Thymus (tissue), 11 donors: ENCODE measurements at regions not wholly inside any gene's neighbourhood (a gene's known extent, or its start where the extent isn't known, plus 50 kb on each side); places are given as distances from the start of the nearest gene placed in this dataset.
"Not testable (repeated sequence)": the region's sequence is repeated elsewhere in the genome, so short reads cannot be mapped to it uniquely, and the experiment has no call there.

ENCODE experiments used
- DNase-seq, 9 donors: peaks; one replicate each; pipeline ENCODE4 v3.0.0-alpha.2; 2013; ENCODE audit warnings: low spot score in 9 of 9, low read depth in 6 of 9, missing footprints in 1 of 9
- H3K27ac ChIP-seq, 2 donors: one replicate each; pipeline ENCODE4 v1.5.1; 2013; ENCODE audit warnings: control low read depth in 1 of 2, low read depth in 1 of 2, low read length in 1 of 2, mild to moderate bottlenecking in 1 of 2, moderate library complexity in 1 of 2
- H3K27me3 ChIP-seq, 2 donors: one replicate each; pipeline ENCODE4 v1.5.1; 2013; ENCODE audit warnings: low read length in 1 of 2; ENCODE audit not compliant: control insufficient read depth in 2 of 2, insufficient read depth in 1 of 2
- H3K36me3 ChIP-seq, 2 donors: one replicate each; pipeline ENCODE4 v1.5.1; 2013; ENCODE audit warnings: low read length in 1 of 2, mild to moderate bottlenecking in 1 of 2, moderate library complexity in 1 of 2; ENCODE audit not compliant: control insufficient read depth in 2 of 2, insufficient read depth in 2 of 2
- H3K4me1 ChIP-seq, 2 donors: one replicate each; pipeline ENCODE4 v1.5.1; 2013; ENCODE audit warnings: low read length in 2 of 2; ENCODE audit not compliant: control insufficient read depth in 2 of 2, insufficient read depth in 2 of 2
- H3K4me3 ChIP-seq, 2 donors: one replicate each; pipeline ENCODE4 v1.5.1; 2013; ENCODE audit warnings: low read length in 2 of 2, control low read depth in 1 of 2, mild to moderate bottlenecking in 1 of 2
- H3K9me3 ChIP-seq, 2 donors: one replicate each; pipeline ENCODE4 v1.5.1; 2013; ENCODE audit warnings: low read length in 1 of 2, mild to moderate bottlenecking in 1 of 2; ENCODE audit not compliant: control insufficient read depth in 2 of 2, insufficient read depth in 1 of 2
- WGBS: extraction: QIAGEN DNeasy Blood & Tissue Kit; methylation state at CpG from one replicate; pipeline ENCODE4 v1.1.7; 2013; 5-methylcytosine and 5-hydroxymethylcytosine counted together
- donor health status: healthy.

DNA sequence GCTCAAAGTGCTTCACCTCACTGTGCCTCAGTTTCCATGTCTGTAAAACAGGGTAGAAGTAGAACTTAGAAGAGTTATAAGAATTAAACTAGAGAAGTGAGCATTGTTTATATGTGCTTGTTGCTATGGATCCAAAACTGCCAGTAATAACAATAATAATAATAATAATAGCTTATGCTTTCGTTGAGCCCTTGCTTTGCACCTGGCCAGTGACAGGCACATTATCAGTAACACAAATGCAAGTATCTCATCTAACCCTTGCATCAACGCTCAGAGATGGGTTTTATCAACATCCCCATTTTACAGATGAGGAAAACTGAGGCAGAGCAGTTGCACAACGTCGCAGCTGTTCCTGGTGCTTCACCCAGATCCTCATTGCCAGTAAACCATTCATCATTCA lies 125.0 kb downstream of the NPIPA8 start:
- not testable (repeated sequence) for H3K27ac ChIP-seq, H3K27me3 ChIP-seq, H3K36me3 ChIP-seq, H3K9me3 ChIP-seq, DNase-seq, H3K4me1 ChIP-seq, H3K4me3 ChIP-seq
- 98% methylated on average over 3 of the region's 4 CpGs for WGBS

DNA sequence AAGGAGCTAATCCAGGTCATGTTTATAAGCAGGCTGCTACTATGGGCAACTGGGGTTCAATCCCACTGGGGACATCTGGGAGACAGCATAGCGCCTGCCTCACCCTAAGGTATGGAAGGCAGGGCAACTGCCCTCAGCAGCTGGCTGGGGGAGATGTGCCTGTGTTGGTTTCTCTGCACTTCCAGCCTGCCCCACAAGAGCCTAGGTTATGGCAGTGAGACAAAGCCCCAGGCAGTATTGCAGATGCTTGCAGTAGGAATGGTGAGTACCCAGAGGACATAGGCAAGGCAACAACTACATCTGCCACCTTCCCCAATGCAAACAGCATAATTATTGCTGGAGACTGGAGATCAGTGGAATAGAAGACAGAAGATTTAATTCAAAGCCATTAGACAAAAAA lies 131.8 kb downstream of the NPIPA8 start:
- H3K4me1 ChIP-seq, H3K27ac ChIP-seq, DNase-seq, H3K4me3 ChIP-seq, H3K9me3 ChIP-seq, H3K27me3 ChIP-seq, H3K36me3 ChIP-seq: not testable (repeated sequence)
- no CpG with 5 or more reads among the region's 1 CpG for WGBS

DNA sequence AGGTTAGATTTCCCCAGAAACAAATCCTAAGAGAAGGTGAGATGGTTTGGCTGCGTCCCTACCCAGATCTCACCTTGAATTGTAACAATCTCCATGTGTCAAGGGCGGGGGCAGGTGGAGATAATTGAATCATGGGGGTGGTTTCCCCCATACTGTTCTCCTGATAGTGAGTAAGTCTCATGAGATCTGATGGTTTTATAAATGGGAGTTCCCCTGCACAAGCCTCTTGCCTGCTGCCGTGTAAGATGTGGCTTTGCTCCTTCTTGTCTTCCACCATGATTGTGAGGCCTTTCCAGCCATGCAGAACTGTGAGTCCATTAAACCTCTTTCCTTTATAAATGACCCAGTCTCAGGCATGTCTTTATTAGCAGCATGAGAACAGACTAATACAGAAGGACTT lies 132.2 kb downstream of the NPIPA8 start:
- not testable (repeated sequence) for H3K27ac ChIP-seq, H3K9me3 ChIP-seq
- WGBS = 82% methylated on average over 2 of the region's 3 CpGs

DNA sequence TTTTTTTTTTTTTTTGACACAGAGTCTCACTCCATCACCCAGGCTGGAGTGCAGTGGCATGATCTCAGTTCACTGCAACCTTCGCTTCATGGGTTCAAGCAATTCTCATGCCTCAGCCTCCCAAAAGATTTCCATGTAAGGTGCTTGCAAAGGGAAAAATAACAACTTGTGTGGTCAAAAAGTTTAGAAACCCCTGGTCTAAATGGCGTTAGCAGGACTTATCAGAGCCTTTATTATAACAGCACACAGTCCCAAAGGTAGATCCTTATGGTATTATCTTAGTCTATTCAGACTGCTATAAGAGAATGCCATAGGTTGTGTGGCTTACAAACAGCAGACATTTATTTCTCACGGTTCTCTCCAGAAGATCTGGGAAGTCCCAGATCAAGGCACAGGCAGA lies 135.0 kb downstream of the NPIPA8 start:
- not testable (repeated sequence) for H3K4me1 ChIP-seq, H3K27ac ChIP-seq, H3K9me3 ChIP-seq, H3K27me3 ChIP-seq, H3K36me3 ChIP-seq, H3K4me3 ChIP-seq, DNase-seq
- 92% methylated on average over 3 of the region's 3 CpGs for WGBS

More for the DNA sequence above, 132.2 kb downstream of the NPIPA8 start:
- H3K4me3 ChIP-seq, DNase-seq, H3K27me3 ChIP-seq, H3K36me3 ChIP-seq, H3K4me1 ChIP-seq: not testable (repeated sequence)

DNA sequence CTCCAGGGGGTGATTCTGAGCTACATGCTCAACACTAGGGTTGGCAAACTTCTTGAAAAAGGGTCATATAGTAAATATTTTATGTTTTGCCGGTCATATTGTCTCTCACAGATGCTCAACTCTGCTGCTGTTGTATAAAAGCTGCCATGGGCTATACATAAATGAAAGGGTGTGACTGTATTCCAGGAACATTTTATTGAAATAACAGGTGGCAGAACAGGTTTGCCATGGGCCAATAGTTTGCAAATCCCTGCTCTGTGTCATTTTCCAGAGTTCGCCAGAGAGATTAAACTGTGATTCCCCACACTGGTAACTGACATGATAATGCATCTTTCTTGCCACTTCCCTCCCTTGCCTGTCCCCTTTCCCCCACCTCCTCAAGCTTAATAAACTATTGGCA lies 144.1 kb downstream of the NPIPA8 start:
- H3K27ac ChIP-seq = not testable (repeated sequence)

DNA sequence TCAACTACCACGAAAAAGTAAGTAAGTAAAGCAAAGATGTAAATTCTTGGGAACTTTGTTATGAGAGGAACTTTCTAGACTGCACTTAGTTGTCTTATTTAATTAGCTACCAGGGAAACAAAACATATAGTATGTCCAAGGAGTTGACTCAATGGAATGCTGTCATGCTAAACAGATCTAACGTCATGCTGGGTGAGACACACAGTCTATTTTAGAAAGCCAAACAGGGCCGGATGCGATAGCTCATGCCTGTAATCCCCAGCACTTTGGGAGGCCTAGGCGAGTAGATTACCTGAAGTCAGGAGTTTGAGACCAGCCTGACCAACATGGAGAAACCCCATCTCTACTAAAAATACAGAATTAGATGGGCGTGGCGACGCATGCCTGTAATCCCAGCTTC lies 146.4 kb downstream of the NPIPA8 start:
- not testable (repeated sequence) for H3K9me3 ChIP-seq, H3K36me3 ChIP-seq, H3K4me1 ChIP-seq, H3K4me3 ChIP-seq, H3K27me3 ChIP-seq, DNase-seq, H3K27ac ChIP-seq
- 31% methylated on average over 1 of the region's 8 CpGs for WGBS

More for the DNA sequence above, 144.1 kb downstream of the NPIPA8 start:
- H3K4me3 ChIP-seq, H3K9me3 ChIP-seq, DNase-seq, H3K27me3 ChIP-seq, H3K36me3 ChIP-seq, H3K4me1 ChIP-seq: not testable (repeated sequence)
- WGBS = 96% methylated on average over 1 of the region's 2 CpGs

DNA sequence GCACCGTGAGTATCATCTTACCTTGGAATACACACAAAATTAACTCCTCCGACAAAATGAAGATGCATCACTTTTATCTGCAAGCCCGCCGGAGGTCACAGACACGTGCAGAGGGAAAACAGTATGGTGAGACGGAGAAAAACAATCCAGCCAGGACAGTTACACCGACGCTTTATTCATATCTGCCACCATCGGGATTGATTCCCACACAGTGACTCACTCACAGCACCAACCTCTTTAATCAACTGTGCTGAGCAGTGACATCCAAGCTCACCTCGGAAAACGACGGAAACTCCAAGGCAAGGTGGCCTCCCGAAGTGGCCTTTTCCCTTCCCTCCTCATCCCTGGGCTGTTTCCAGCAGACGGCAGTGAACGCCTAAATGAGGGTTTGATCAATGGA lies 151.8 kb downstream of the NPIPA8 start:
- H3K27me3 ChIP-seq, H3K9me3 ChIP-seq, DNase-seq, H3K4me3 ChIP-seq, H3K36me3 ChIP-seq, H3K27ac ChIP-seq, H3K4me1 ChIP-seq: not testable (repeated sequence)
- 96% methylated on average over 6 of the region's 15 CpGs for WGBS

DNA sequence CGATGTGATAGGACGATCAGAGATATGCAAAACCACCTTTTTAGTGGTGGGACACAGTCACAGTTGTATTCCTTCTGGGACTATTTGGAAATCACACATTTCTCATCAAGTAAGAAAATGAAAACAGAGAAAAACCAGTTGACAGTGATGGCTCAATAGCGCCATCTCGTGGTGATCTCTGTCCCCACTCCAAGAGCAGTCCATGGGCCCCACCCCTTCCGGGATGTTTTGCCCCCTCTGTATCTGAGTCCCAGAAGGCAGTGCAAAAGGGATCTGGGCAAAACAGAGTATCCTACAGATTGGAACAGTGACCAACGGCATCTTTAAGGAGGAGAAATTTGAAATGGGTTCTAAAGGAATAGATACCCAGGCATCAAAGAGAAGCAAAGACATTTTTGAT lies 155.5 kb downstream of the NPIPA8 start:
- H3K27ac ChIP-seq, H3K4me1 ChIP-seq, H3K36me3 ChIP-seq, H3K27me3 ChIP-seq, H3K4me3 ChIP-seq, H3K9me3 ChIP-seq, DNase-seq: not testable (repeated sequence)
- WGBS = 72% methylated on average over 2 of the region's 6 CpGs

DNA sequence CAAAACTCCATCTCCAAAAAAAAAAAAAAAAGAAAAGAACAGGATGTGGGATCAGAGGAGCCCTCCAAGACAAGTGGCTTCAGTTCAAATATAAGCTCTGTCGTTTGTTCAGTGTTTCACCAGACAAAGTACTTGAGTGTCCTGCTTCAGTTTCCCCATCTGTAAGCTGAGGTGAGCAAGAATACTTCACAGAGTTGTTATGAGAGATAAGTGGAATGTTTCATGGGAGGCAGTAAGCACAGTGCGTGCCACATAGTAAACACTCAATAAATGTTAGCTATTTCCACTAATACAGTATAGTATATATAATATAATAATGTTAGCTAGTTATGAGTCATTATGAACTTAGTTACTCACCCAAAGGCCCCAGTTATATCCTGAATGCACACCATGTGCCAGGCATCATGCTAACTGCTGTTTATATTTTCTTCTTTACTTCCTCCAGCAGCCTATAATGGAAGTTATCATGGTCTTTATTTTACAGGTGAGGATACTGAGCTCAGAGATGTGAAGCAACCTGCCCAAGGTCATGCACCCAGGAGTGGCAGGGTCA lies 162.5 kb downstream of the NPIPA8 start:
- H3K4me1 ChIP-seq, H3K4me3 ChIP-seq, DNase-seq, H3K27me3 ChIP-seq, H3K27ac ChIP-seq, H3K36me3 ChIP-seq, H3K9me3 ChIP-seq: not testable (repeated sequence)
- WGBS = 83% methylated on average over 2 of the region's 2 CpGs

DNA sequence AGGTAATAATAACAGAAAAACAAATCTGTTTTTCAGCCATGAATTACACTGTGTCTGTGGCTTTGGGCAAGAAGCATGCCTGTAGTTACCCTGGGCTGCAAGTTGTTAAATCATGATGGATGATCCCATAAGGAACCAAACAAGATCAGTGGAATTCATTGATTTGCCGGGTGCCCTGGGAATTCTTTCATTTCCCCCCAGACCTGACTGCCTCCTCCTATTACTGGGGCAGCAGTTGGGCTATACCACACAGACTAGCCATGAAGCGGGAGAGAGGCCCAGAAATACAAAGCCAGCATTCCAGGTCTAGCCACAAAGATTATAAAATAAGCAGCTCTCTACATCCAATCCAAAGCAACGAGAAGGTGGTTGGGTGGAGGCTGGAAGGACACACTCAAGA lies 174.2 kb downstream of the NPIPA8 start:
- not testable (repeated sequence) for H3K27ac ChIP-seq, H3K4me3 ChIP-seq, DNase-seq, H3K9me3 ChIP-seq, H3K36me3 ChIP-seq, H3K4me1 ChIP-seq, H3K27me3 ChIP-seq
- 84% methylated on average over 3 of the region's 3 CpGs for WGBS
